HG03457 (cell line): ENCODE measurements at regions not wholly inside any gene's neighbourhood (a gene's known extent, or its start where the extent isn't known, plus 50 kb on each side); places are given as distances from the start of the nearest gene placed in this dataset.
"Not testable (repeated sequence)": the region's sequence is repeated elsewhere in the genome, so short reads cannot be mapped to it uniquely, and the experiment has no call there.

ENCODE experiments used
- ATAC-seq: cut with Tn5 transposase; IDR thresholded peaks from one replicate; pipeline ENCODE4 v1.9.1; 2021; ENCODE audit warnings: moderate number of reproducible peaks; ENCODE audit not compliant: unreplicated experiment

DNA sequence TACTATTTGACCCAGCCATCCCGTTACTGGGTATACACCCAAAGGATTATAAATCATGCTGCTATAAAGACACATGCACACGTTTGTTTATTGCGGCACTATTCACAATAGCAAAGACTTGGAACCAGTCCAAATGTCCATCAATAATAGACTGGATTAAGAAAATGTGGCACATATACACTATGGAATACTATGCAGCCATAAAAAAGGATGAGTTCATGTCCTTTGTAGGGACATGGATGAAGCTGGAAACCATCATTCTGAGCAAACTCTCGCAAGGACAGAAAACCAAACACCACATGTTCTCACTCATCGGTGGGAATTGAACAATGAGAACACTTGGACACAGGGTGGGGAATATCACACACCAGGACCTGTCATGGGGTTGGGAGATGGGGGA, 56.7 kb upstream of the SELENOP start:
- ATAC-seq, result not testable (repeated sequence)

DNA sequence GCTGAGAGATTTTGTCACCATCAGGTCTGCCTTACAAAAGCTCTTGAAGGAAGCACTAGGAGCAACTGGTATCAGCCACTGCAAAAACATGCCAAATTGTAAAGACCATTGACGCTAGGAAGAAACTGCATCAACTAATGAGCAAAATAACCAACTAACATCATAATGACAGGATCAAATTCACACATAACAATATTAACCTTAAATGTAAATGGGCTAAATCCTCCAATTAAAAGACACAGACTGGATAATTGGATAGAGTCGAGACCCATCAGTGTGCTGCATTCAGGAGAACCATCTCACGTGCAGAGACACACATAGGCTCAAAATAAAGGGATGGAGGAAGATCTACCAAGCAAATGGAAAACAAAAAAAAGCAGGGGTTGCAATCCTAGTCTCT, 53.1 kb upstream of the SELENOP start:
- not testable (repeated sequence) for ATAC-seq
